ENCODE measurements at regions not wholly inside any gene's neighbourhood (a gene's known extent, or its start where the extent isn't known, plus 50 kb on each side); places are given as distances from the start of the nearest gene placed in this dataset.

- TF ChIP-seq POLR2AphosphoS5 (IDR thresholded peaks at IDR 0.05; ENCODE audit: low read depth) (no peak), CTCF (conservative IDR thresholded peaks at IDR 0.05; ENCODE audit: low read depth in 2 of 2) (no peak), EZH2 (IDR thresholded peaks at IDR 0.05; ENCODE audit: low read depth, unreplicated experiment) (no peak), CREB1 (CRISPR knock-in tag; IDR thresholded peaks at IDR 0.05; ENCODE audit: low read depth) (no peak)
Observed at GRCh38 chr10:109264004-109264403, 659.3 kb downstream of the XPNPEP1 start.

Measured in GM23338 (cell line).